ENCODE measurements at regions not wholly inside any gene's neighbourhood (a gene's known extent, or its start where the extent isn't known, plus 50 kb on each side); places are given as distances from the start of the nearest gene placed in this dataset.

- no peaks in the 10 kb centered on the region for H3K4me1 ChIP-seq (ENCODE audit: control insufficient read depth, insufficient read depth, low read depth, low read length)
- no peak overlapping the region for H2BK12ac ChIP-seq (ENCODE audit: low read length in 2 of 2)
- H3K18ac ChIP-seq (ENCODE audit: low read depth in 1 of 2, low read length in 2 of 2): no peak overlapping the region
- no peaks in the 10 kb centered on the region for H3K9me3 ChIP-seq (ENCODE audit: control insufficient read depth, low read length)
- no peaks in the 10 kb centered on the region for H3K79me1 ChIP-seq (replicated peaks; ENCODE audit: low read length, poor library complexity, severe bottlenecking)
- H3K36me3 ChIP-seq (ENCODE audit: control insufficient read depth in 1 of 2, insufficient read depth in 2 of 2, low read depth in 1 of 2, low read length in 2 of 2): no peaks in the 10 kb centered on the region
- H2AK5ac ChIP-seq (ENCODE audit: low read length, severe bottlenecking): no peak overlapping the region
- WGBS: 82% methylated on average over 7 of the region's 10 CpGs
- H2BK5ac ChIP-seq (ENCODE audit: low read depth, low read length, poor library complexity, severe bottlenecking): no peak overlapping the region
- H4K91ac ChIP-seq (ENCODE audit: low read length): no peak overlapping the region
- H3K27me3 ChIP-seq (ENCODE audit: control insufficient read depth in 1 of 2, insufficient read depth in 1 of 2, low read length in 2 of 2): no peaks in the 10 kb centered on the region
- no peak overlapping the region for H3K4me2 ChIP-seq (ENCODE audit: low read length, poor library complexity, severe bottlenecking)
- no peak overlapping the region for H3K14ac ChIP-seq (ENCODE audit: low read length in 2 of 2)
- no peak overlapping the region for H2BK15ac ChIP-seq (ENCODE audit: low read depth, poor library complexity, severe bottlenecking)
- no peak overlapping the region for H3K27ac ChIP-seq (ENCODE audit: low read length, poor library complexity, severe bottlenecking)
- no peak overlapping the region for H2AFZ ChIP-seq (ENCODE audit: low read depth, low read length)
- no peak overlapping the region for H3K9ac ChIP-seq (ENCODE audit: low read length)
- H3K4ac ChIP-seq (ENCODE audit: low read depth in 1 of 2, low read length in 2 of 2): no peak overlapping the region
- H3K23ac ChIP-seq (ENCODE audit: low read length in 2 of 2): no peak overlapping the region
- no peak overlapping the region for H4K8ac ChIP-seq (ENCODE audit: low read length)
- no peak overlapping the region for H3K4me3 ChIP-seq (ENCODE audit: insufficient read depth in 1 of 2, low read depth in 1 of 2, low read length in 2 of 2)
- no peak overlapping the region for H2BK120ac ChIP-seq (ENCODE audit: low read depth, low read length)
- DNase-seq: no peak
Measured at GRCh38 chr10:130776724-130777123, 534.8 kb downstream of the TCERG1L start.

DNA sequence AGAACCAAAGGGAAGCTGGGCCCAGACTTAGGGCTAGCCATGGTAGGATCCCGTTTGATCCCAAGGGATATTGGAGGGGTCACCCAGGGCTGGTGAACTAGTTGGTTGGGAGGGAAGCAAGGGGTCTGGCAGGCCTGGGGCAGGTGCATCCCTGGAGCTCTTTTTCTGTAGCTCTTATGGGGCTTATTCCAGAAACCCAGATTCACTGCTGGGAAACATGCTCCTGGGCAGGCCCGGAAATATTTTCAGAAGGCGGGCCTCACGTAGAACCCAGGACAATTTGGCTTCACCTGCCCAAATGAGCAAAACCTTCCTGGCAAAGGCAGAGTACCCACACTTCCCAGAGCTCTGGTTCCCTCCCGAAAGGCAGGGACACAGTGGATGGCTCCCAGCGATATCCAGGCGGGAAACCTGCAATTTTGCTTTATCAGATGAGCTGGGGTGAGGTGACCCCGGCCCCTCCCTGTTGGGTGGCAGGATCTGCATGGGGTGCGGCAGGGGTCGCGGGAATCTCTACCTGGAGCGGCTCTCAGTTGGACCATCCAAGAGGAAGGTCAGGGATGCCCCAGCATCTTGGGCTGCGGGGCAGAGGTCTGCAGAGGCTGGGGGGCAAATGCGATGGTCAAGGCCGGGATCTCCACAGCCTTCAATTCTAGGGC, 533.9 kb downstream of the TCERG1L start:
- Histone ChIP-seq H3K18ac (ENCODE audit: low read depth in 1 of 2, low read length in 2 of 2) (no peak overlapping the region), H3K4ac (ENCODE audit: low read depth in 1 of 2, low read length in 2 of 2) (no peak overlapping the region), H3K9me3 (ENCODE audit: control insufficient read depth, low read length) (no peaks in the 10 kb centered on the region), H3K14ac (ENCODE audit: low read length in 2 of 2) (no peak overlapping the region), H3K4me1 (ENCODE audit: control insufficient read depth, insufficient read depth, low read depth, low read length) (no peaks in the 10 kb centered on the region), H3K79me1 (replicated peaks; ENCODE audit: low read length, poor library complexity, severe bottlenecking) (no peaks in the 10 kb centered on the region), H3K9ac (ENCODE audit: low read length) (no peak overlapping the region), H3K27me3 (ENCODE audit: control insufficient read depth in 1 of 2, insufficient read depth in 1 of 2, low read length in 2 of 2) (no peaks in the 10 kb centered on the region), H2BK15ac (ENCODE audit: low read depth, poor library complexity, severe bottlenecking) (no peak overlapping the region), H3K23ac (ENCODE audit: low read length in 2 of 2) (no peak overlapping the region), H2BK120ac (ENCODE audit: low read depth, low read length) (no peak overlapping the region), H4K91ac (ENCODE audit: low read length) (no peak overlapping the region), H2AFZ (ENCODE audit: low read depth, low read length) (no peak overlapping the region), H2BK12ac (ENCODE audit: low read length in 2 of 2) (no peak overlapping the region), H2AK5ac (ENCODE audit: low read length, severe bottlenecking) (no peak overlapping the region), H3K4me3 (ENCODE audit: insufficient read depth in 1 of 2, low read depth in 1 of 2, low read length in 2 of 2) (no peak overlapping the region), H3K36me3 (ENCODE audit: control insufficient read depth in 1 of 2, insufficient read depth in 2 of 2, low read depth in 1 of 2, low read length in 2 of 2) (no peaks in the 10 kb centered on the region), H3K27ac (ENCODE audit: low read length, poor library complexity, severe bottlenecking) (no peak overlapping the region), H3K4me2 (ENCODE audit: low read length, poor library complexity, severe bottlenecking) (no peak overlapping the region), H4K8ac (ENCODE audit: low read length) (no peak overlapping the region), H2BK5ac (ENCODE audit: low read depth, low read length, poor library complexity, severe bottlenecking) (no peak overlapping the region)
- WGBS: 72% methylated on average over 15 of the region's 15 CpGs
- DNase-seq: no peak

DNA sequence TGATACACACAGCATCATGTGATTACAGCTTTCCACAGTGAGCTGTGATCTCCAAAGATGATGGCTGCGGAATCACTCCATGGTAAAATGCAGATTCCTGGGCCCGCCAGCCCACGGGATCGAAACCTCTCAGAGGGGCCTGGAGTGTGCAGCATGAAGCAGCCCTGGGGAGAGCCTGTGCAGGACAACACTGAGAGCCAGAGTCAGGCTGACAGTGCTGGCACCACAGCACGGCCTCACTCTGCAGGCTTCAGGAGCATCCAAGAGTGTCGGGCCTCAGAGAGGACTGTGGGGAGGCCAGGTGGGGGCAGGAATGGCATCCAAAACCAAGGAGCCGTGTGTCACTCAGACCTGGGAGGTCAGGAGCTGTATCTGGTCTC, 533.4 kb downstream of the TCERG1L start:
- no peak overlapping the region for H4K91ac ChIP-seq (ENCODE audit: low read length)
- no peak overlapping the region for H2BK12ac ChIP-seq (ENCODE audit: low read length in 2 of 2)
- no peak overlapping the region for H3K9ac ChIP-seq (ENCODE audit: low read length)
- H3K14ac ChIP-seq (ENCODE audit: low read length in 2 of 2): no peak overlapping the region
- no peak overlapping the region for H3K23ac ChIP-seq (ENCODE audit: low read length in 2 of 2)
- H3K36me3 ChIP-seq (ENCODE audit: control insufficient read depth in 1 of 2, insufficient read depth in 2 of 2, low read depth in 1 of 2, low read length in 2 of 2): no peaks in the 10 kb centered on the region
- no peak overlapping the region for H2BK15ac ChIP-seq (ENCODE audit: low read depth, poor library complexity, severe bottlenecking)
- H3K27ac ChIP-seq (ENCODE audit: low read length, poor library complexity, severe bottlenecking): no peak overlapping the region
- H3K4me3 ChIP-seq (ENCODE audit: insufficient read depth in 1 of 2, low read depth in 1 of 2, low read length in 2 of 2): no peak overlapping the region
- no peaks in the 10 kb centered on the region for H3K79me1 ChIP-seq (replicated peaks; ENCODE audit: low read length, poor library complexity, severe bottlenecking)
- H3K18ac ChIP-seq (ENCODE audit: low read depth in 1 of 2, low read length in 2 of 2): no peak overlapping the region
- H3K27me3 ChIP-seq (ENCODE audit: control insufficient read depth in 1 of 2, insufficient read depth in 1 of 2, low read length in 2 of 2): no peaks in the 10 kb centered on the region
- no peak for DNase-seq
- H2BK120ac ChIP-seq (ENCODE audit: low read depth, low read length): no peak overlapping the region
- H4K8ac ChIP-seq (ENCODE audit: low read length): no peak overlapping the region
- H3K4ac ChIP-seq (ENCODE audit: low read depth in 1 of 2, low read length in 2 of 2): no peak overlapping the region
- no peaks in the 10 kb centered on the region for H3K4me1 ChIP-seq (ENCODE audit: control insufficient read depth, insufficient read depth, low read depth, low read length)
- WGBS: 74% methylated on average over 7 of the region's 7 CpGs
- H3K9me3 ChIP-seq (ENCODE audit: control insufficient read depth, low read length): no peaks in the 10 kb centered on the region
- no peak overlapping the region for H2BK5ac ChIP-seq (ENCODE audit: low read depth, low read length, poor library complexity, severe bottlenecking)
- no peak overlapping the region for H2AK5ac ChIP-seq (ENCODE audit: low read length, severe bottlenecking)
- H2AFZ ChIP-seq (ENCODE audit: low read depth, low read length): no peak overlapping the region
- H3K4me2 ChIP-seq (ENCODE audit: low read length, poor library complexity, severe bottlenecking): no peak overlapping the region

GRCh38 chr10:130780763-130781162, 530.8 kb downstream of the TCERG1L start:
- no peak overlapping the region for H2BK5ac ChIP-seq (ENCODE audit: low read depth, low read length, poor library complexity, severe bottlenecking)
- H3K79me1 ChIP-seq (replicated peaks; ENCODE audit: low read length, poor library complexity, severe bottlenecking): no peaks in the 10 kb centered on the region
- no peak overlapping the region for H3K14ac ChIP-seq (ENCODE audit: low read length in 2 of 2)
- H3K4me3 ChIP-seq (ENCODE audit: insufficient read depth in 1 of 2, low read depth in 1 of 2, low read length in 2 of 2): no peak overlapping the region
- peaks cover 2% of the 10 kb centered on the region for H3K4me1 ChIP-seq (ENCODE audit: control insufficient read depth, insufficient read depth, low read depth, low read length)
- H3K4me2 ChIP-seq (ENCODE audit: low read length, poor library complexity, severe bottlenecking): no peak overlapping the region
- H2AK5ac ChIP-seq (ENCODE audit: low read length, severe bottlenecking): no peak overlapping the region
- no peak overlapping the region for H2BK12ac ChIP-seq (ENCODE audit: low read length in 2 of 2)
- H2BK15ac ChIP-seq (ENCODE audit: low read depth, poor library complexity, severe bottlenecking): no peak overlapping the region
- no peak overlapping the region for H2AFZ ChIP-seq (ENCODE audit: low read depth, low read length)
- H3K18ac ChIP-seq (ENCODE audit: low read depth in 1 of 2, low read length in 2 of 2): no peak overlapping the region
- no peak overlapping the region for H3K23ac ChIP-seq (ENCODE audit: low read length in 2 of 2)
- H3K27ac ChIP-seq (ENCODE audit: low read length, poor library complexity, severe bottlenecking): no peak overlapping the region
- H4K8ac ChIP-seq (ENCODE audit: low read length): no peak overlapping the region
- no peak overlapping the region for H3K4ac ChIP-seq (ENCODE audit: low read depth in 1 of 2, low read length in 2 of 2)
- H4K91ac ChIP-seq (ENCODE audit: low read length): no peak overlapping the region
- H3K9ac ChIP-seq (ENCODE audit: low read length): no peak overlapping the region
- H2BK120ac ChIP-seq (ENCODE audit: low read depth, low read length): no peak overlapping the region
- DNase-seq: no peak
- no peaks in the 10 kb centered on the region for H3K36me3 ChIP-seq (ENCODE audit: control insufficient read depth in 1 of 2, insufficient read depth in 2 of 2, low read depth in 1 of 2, low read length in 2 of 2)
- H3K27me3 ChIP-seq (ENCODE audit: control insufficient read depth in 1 of 2, insufficient read depth in 1 of 2, low read length in 2 of 2): no peaks in the 10 kb centered on the region
- H3K9me3 ChIP-seq (ENCODE audit: control insufficient read depth, low read length): no peaks in the 10 kb centered on the region
- 56% methylated on average over 9 of the region's 9 CpGs for WGBS
